Right lobe of liver (tissue), 6 donors: ENCODE measurements at regions not wholly inside any gene's neighbourhood (a gene's known extent, or its start where the extent isn't known, plus 50 kb on each side); places are given as distances from the start of the nearest gene placed in this dataset.

Experiments used
- ATAC-seq, 4 donors: fragments of 200-7000 bp; cut with Tn5 transposase; one replicate each; pipeline ENCODE4 v1.9.1; 2020; ENCODE audit warnings: mild to moderate bottlenecking in 4 of 4, moderate library complexity in 4 of 4
- DNase-seq, 3 donors: peaks; one replicate each; pipeline ENCODE4 v3.0.0-alpha.2; 2020
- H3K27ac ChIP-seq, 3 donors: fragments of 200-600 bp; one replicate each; pipeline ENCODE4 v1.8.0; 2022
- H3K27me3 ChIP-seq, 2 donors: fragments of 200-600 bp; one replicate each; pipeline ENCODE4 v1.8.0; 2022
- H3K36me3 ChIP-seq, 4 donors: fragments of 200-600 bp; sonication (generic) in 1 of 4; one replicate each; pipeline versions ENCODE4 v1.5.1 to v1.8.0; 2017 to 2022; ENCODE audit warnings: control low read depth in 1 of 4
- H3K4me1 ChIP-seq, 4 donors: fragments of 200-600 bp; sonication (generic) in 1 of 4; one replicate each; pipeline versions ENCODE4 v1.5.1 to v1.8.0; 2017 to 2022; ENCODE audit warnings: control low read depth in 1 of 4
- H3K4me3 ChIP-seq, 3 donors: fragments of 200-600 bp; one replicate each; pipeline ENCODE4 v1.8.0; 2022
- H3K9me3 ChIP-seq, 4 donors: fragments of 200-600 bp; sonication (generic) in 1 of 4; one replicate each; pipeline versions ENCODE4 v1.5.1 to v1.8.0; 2017 to 2022; ENCODE audit warnings: control low read depth in 1 of 4
- POLR2A ChIP-seq: fragments of 450-650 bp; IDR thresholded peaks from one replicate; pipeline ENCODE4 v1.6.1; 2017; ENCODE audit warnings: antibody characterized with exemption, mild to moderate bottlenecking
- WGBS: methylation state at CpG from one replicate; pipeline ENCODE4 v1.1.6; 2018; ENCODE audit warnings: low coverage, low lambda C conversion rate; ENCODE audit not compliant: insufficient coverage; ENCODE audit errors: missing lambda C conversion rate; 5-methylcytosine and 5-hydroxymethylcytosine counted together
- intact Hi-C, 2 donors: fragments of 100-400 bp; cut with DNase I; formaldehyde crosslinking; loops; one replicate each; pipeline versions ENCODE4 v1.11.2 to v1.14.1; 2022
- TF ChIP-seq, protein P1 (sequence below), 4 donors: fragments of 200-600 bp in 3 of 4; fragments of 450-650 bp in 1 of 4; IDR thresholded peaks; one replicate each; pipeline versions ENCODE4 v1.5.1 to v1.8.0; 2016 to 2022; ENCODE audit warnings: antibody characterized with exemption in 4 of 4, mild to moderate bottlenecking in 2 of 4
- donor health status: DM: no; HTN: yes; CAD: no.
- donor health status: DM: no; HTN: no; CAD: no.
- donor health status: DM: no; HTN: no; CAD: no.
- donor health status: DM: no; HTN: yes; CAD: no.
- donor health status: DM: no; HTN: yes; CAD: no.

DNA sequence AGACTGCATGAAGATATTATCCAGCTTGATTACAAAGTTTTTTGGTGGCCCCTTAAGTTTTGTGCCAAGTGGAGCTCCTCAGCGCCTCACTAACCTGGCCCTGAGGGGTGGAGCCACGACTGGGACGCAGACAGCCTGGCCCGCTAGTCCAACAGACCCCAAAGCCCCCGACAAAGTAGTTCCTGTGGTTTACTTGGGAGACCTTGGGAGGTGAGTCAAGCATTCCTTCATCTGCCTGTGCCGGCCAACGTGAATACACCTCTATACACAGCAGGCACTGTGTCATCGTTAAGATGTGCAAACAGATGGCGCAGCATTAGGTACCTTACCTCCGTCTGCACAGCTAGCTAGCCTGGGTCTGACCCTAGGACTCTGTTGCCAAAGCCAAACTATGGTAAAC, 55.0 kb upstream of the LAMA1 start:
- Histone ChIP-seq H3K27ac (no peak overlapping the region), H3K9me3 (no peaks in the 10 kb centered on the region), H3K4me3 (no peak overlapping the region), H3K27me3 (no peaks in the 10 kb centered on the region), H3K36me3 (no peaks in the 10 kb centered on the region), H3K4me1 (peaks cover 0 to 3% (median 0%) of the 10 kb centered on the region in 4 donors)
- intact Hi-C loops: loop anchor here in 1 of 2 donors (10.0 kb wide), 1 partner anchor 248 kb away; no protein-coding TSS in a partner anchor
- 61% methylated on average over 3 of the region's 10 CpGs for WGBS
- DNase-seq (no peak), ATAC-seq (no peak)
- TF ChIP-seq, protein P1, sequence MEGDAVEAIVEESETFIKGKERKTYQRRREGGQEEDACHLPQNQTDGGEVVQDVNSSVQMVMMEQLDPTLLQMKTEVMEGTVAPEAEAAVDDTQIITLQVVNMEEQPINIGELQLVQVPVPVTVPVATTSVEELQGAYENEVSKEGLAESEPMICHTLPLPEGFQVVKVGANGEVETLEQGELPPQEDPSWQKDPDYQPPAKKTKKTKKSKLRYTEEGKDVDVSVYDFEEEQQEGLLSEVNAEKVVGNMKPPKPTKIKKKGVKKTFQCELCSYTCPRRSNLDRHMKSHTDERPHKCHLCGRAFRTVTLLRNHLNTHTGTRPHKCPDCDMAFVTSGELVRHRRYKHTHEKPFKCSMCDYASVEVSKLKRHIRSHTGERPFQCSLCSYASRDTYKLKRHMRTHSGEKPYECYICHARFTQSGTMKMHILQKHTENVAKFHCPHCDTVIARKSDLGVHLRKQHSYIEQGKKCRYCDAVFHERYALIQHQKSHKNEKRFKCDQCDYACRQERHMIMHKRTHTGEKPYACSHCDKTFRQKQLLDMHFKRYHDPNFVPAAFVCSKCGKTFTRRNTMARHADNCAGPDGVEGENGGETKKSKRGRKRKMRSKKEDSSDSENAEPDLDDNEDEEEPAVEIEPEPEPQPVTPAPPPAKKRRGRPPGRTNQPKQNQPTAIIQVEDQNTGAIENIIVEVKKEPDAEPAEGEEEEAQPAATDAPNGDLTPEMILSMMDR (IDR thresholded peaks at IDR 0.05): no peak
- TF ChIP-seq POLR2A: no peak

DNA sequence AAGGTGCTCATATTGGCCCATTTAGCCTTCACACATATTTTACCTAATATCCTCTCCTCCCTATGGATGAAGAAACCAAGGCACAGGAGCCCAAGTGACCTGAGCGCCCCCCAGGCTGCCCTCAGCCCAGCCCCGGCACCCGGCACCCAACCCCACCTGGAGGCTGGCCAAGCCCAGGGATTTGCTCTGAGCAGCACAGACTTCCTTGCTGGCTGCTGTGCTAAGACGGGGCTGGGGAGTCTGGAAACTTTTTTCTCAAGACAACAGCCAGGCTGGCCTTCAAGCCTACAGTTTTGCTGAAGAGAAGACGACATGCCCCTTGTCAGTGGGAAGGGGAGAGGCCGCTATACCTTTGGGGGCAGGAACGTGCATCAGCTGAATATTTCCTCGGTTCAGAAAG, 52.7 kb upstream of the LAMA1 start:
- Histone ChIP-seq H3K9me3 (no peaks in the 10 kb centered on the region), H3K27me3 (no peaks in the 10 kb centered on the region), H3K36me3 (no peaks in the 10 kb centered on the region), H3K4me1 (no peaks in the 10 kb centered on the region), H3K4me3 (no peak overlapping the region), H3K27ac (no peak overlapping the region)
- DNase-seq (peak in 1 of 3 donors; percentile 36), ATAC-seq (no peak)
- 45% methylated on average over 6 of the region's 8 CpGs for WGBS
- intact Hi-C loops: loop anchor here in 1 of 2 donors (10.0 kb wide), 1 partner anchor 245 kb away; no protein-coding TSS in a partner anchor
- TF ChIP-seq, protein P1 (IDR thresholded peaks at IDR 0.05): no peak
- TF ChIP-seq POLR2A: no peak

DNA sequence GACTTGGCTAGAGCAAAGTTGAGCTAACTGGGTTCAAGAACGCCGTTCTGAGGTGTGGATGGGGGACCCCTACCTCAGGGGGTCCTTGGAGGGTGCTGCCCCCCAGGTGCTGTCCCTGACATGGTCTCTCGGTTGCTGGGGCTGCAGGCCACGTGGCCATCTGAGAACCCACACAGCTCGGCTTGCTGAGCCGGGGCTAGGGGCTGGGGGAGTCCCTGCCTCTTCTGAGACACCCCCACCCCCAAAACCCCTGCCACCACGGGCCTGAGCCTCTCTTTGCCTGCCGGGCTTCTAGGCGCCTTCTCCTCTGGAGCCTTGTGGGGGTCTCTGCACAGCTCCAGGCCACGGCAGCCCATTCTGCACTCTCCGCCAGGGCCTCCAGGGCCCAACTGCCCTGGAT, 52.0 kb upstream of the LAMA1 start:
- DNase-seq: no peak
- H3K9me3 ChIP-seq: no peaks in the 10 kb centered on the region
- no peaks in the 10 kb centered on the region for H3K36me3 ChIP-seq
- no CpG with 5 or more reads among the region's 11 CpGs for WGBS
- no peaks in the 10 kb centered on the region for H3K27me3 ChIP-seq
- intact Hi-C loops: no loop called here
- TF ChIP-seq POLR2A: no peak
- TF ChIP-seq, protein P1 (IDR thresholded peaks at IDR 0.05): no peak
- H3K4me1 ChIP-seq: no peaks in the 10 kb centered on the region
- no peak overlapping the region for H3K27ac ChIP-seq
- peak in 1 of 4 donors; percentile 18 for ATAC-seq
- H3K4me3 ChIP-seq: no peak overlapping the region

DNA sequence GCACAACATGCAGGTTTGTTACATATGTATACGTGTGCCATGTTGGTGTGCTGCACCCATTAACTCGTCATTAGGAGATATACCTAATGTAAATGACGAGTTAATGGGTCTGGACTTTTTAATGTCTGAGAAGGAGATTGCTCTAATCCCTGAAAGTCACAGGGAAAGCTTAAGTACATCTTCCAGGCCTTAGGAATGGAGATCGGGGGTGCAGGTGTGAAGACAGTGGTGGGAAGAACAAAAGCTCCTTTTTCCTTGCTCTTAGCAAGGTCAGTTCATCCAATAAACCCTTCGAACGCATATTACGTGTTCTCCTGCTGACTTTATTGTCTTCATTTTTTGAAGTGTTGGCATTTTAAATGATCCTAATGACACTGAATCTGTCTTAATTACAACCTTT, 50.8 kb upstream of the LAMA1 start:
- intact Hi-C loops: no loop called here
- Histone ChIP-seq H3K4me1 (no peaks in the 10 kb centered on the region), H3K27ac (no peak overlapping the region), H3K27me3 (no peaks in the 10 kb centered on the region), H3K9me3 (no peaks in the 10 kb centered on the region), H3K36me3 (no peaks in the 10 kb centered on the region), H3K4me3 (no peak overlapping the region)
- TF ChIP-seq, protein P1 (IDR thresholded peaks at IDR 0.05): no peak
- no peak for TF ChIP-seq POLR2A
- ATAC-seq (no peak), DNase-seq (no peak)
- 77% methylated on average over 7 of the region's 7 CpGs for WGBS
